HEK293 (cell line): ENCODE measurements at regions not wholly inside any gene's neighbourhood (a gene's known extent, or its start where the extent isn't known, plus 50 kb on each side); places are given as distances from the start of the nearest gene placed in this dataset.

Source experiments
- CTCF ChIA-PET: fragments of 350-600 bp; formaldehyde crosslinking; extraction: SDS; loops from one replicate; lab custom pipeline; 2021; ENCODE audit warnings: antibody characterized with exemption; lab: Yijun Ruan, JAX
- POLR2A ChIA-PET: fragments of 300-600 bp; formaldehyde crosslinking; extraction: SDS; loops from one replicate; lab custom pipeline; 2020; ENCODE audit warnings: antibody characterized with exemption, inconsistent platforms; lab: Yijun Ruan, JAX
- H3K27ac ChIP-seq: fragments of 200-500 bp; sonication (Bioruptor generic); 2 replicates; pipeline ENCODE4 v1.5.1; 2014; ENCODE audit warnings: low read depth, low read length, control low read depth, inconsistent platforms; ENCODE audit errors: extremely low read depth
- H3K36me3 ChIP-seq, 2 experiments: fragments of 200-500 bp in 1 of 2; sonication (Bioruptor generic) in 1 of 2; 1 replicate in 1 of 2; 2 replicates in 1 of 2; pipeline ENCODE4 v1.5.1; 2014 to 2017; ENCODE audit warnings: inconsistent platforms in 2 of 2, low read length in 2 of 2; ENCODE audit not compliant: control insufficient read depth in 2 of 2, insufficient read depth in 1 of 2
- H3K4me1 ChIP-seq: fragments of 200-500 bp; sonication (Bioruptor generic); 2 replicates; pipeline ENCODE4 v1.5.1; 2014; ENCODE audit warnings: mild to moderate bottlenecking, low read length, inconsistent platforms; ENCODE audit not compliant: control insufficient read depth, insufficient read depth
- H3K4me3 ChIP-seq: 2 replicates; pipeline ENCODE4 v1.5.1; 2011; ENCODE audit warnings: low read depth, mild to moderate bottlenecking, control low read depth, low read length, moderate library complexity
- H3K9me3 ChIP-seq: fragments of 200-500 bp; sonication (Bioruptor generic); 2 replicates; pipeline ENCODE4 v1.5.1; 2014; ENCODE audit warnings: low read depth, low read length, inconsistent platforms; ENCODE audit not compliant: control insufficient read depth, insufficient read depth
- BCL11B ChIP-seq: fragments of 450-650 bp; formaldehyde crosslinking; IDR thresholded peaks from 2 replicates; pipeline ENCODE4 v1.5.1; 2016; ENCODE audit warnings: low read depth, missing biosample characterization, missing genetic modification characterization
- BCL6B ChIP-seq: fragments of 450-650 bp; formaldehyde crosslinking; IDR thresholded peaks from 2 replicates; pipeline ENCODE4 v1.5.1; 2017; ENCODE audit warnings: missing biosample characterization, missing genetic modification characterization
- GLI4 ChIP-seq: fragments of 450-650 bp; formaldehyde crosslinking; IDR thresholded peaks from 2 replicates; pipeline ENCODE4 v1.5.1; 2016; ENCODE audit warnings: missing biosample characterization, missing genetic modification characterization
- HIC1 ChIP-seq: fragments of 450-650 bp; formaldehyde crosslinking; IDR thresholded peaks from 2 replicates; pipeline ENCODE4 v1.5.1; 2016; ENCODE audit warnings: missing biosample characterization, missing genetic modification characterization
- KLF10 ChIP-seq: fragments of 450-650 bp; IDR thresholded peaks from 2 replicates; pipeline ENCODE4 v1.5.1; 2018; ENCODE audit warnings: missing biosample characterization, mild to moderate bottlenecking, missing genetic modification characterization
- KLF9 ChIP-seq: fragments of 450-650 bp; formaldehyde crosslinking; IDR thresholded peaks from 2 replicates; pipeline ENCODE4 v1.5.1; 2016; ENCODE audit warnings: missing biosample characterization, missing genetic modification characterization, low read depth
- PATZ1 ChIP-seq: fragments of 450-650 bp; formaldehyde crosslinking; IDR thresholded peaks from 2 replicates; pipeline ENCODE4 v1.5.1; 2016; ENCODE audit warnings: missing biosample characterization, missing genetic modification characterization
- RBAK ChIP-seq: fragments of 450-650 bp; formaldehyde crosslinking; IDR thresholded peaks from 2 replicates; pipeline ENCODE4 v1.5.1; 2016; ENCODE audit warnings: missing biosample characterization, missing genetic modification characterization
- SALL2 ChIP-seq: fragments of 450-650 bp; formaldehyde crosslinking; IDR thresholded peaks from 2 replicates; pipeline ENCODE4 v1.5.0; 2017; ENCODE audit warnings: missing biosample characterization, mild to moderate bottlenecking, missing genetic modification characterization, borderline replicate concordance
- SETDB1 ChIP-seq: IDR thresholded peaks from one replicate; pipeline ENCODE4 v1.6.1; 2017; ENCODE audit warnings: mild to moderate bottlenecking, low read length, moderate library complexity, mixed read lengths; ENCODE audit not compliant: insufficient read length
- SP7 ChIP-seq: fragments of 450-650 bp; formaldehyde crosslinking; IDR thresholded peaks from 2 replicates; pipeline ENCODE4 v1.5.1; 2016; ENCODE audit warnings: missing biosample characterization, missing genetic modification characterization
- ZFP41 ChIP-seq: fragments of 450-650 bp; formaldehyde crosslinking; IDR thresholded peaks from 2 replicates; pipeline ENCODE4 v1.5.1; 2016; ENCODE audit warnings: missing biosample characterization, missing genetic modification characterization, borderline replicate concordance
- ZFP69B ChIP-seq: fragments of 450-650 bp; formaldehyde crosslinking; IDR thresholded peaks from 2 replicates; pipeline ENCODE4 v1.5.1; 2016; ENCODE audit warnings: missing biosample characterization, missing genetic modification characterization
- ZNF169 ChIP-seq: fragments of 450-650 bp; formaldehyde crosslinking; IDR thresholded peaks from 2 replicates; pipeline ENCODE4 v1.5.1; 2016; ENCODE audit warnings: missing biosample characterization, missing genetic modification characterization
- ZNF24 ChIP-seq: fragments of 450-650 bp; formaldehyde crosslinking; IDR thresholded peaks from 2 replicates; pipeline ENCODE4 v1.5.1; 2016; ENCODE audit warnings: missing biosample characterization, missing genetic modification characterization
- ZNF341 ChIP-seq: fragments of 450-650 bp; formaldehyde crosslinking; IDR thresholded peaks from 2 replicates; pipeline ENCODE4; 2016; ENCODE audit warnings: low read depth, missing biosample characterization, missing genetic modification characterization
- ZNF362 ChIP-seq: fragments of 450-650 bp; formaldehyde crosslinking; IDR thresholded peaks from 2 replicates; pipeline ENCODE4 v1.5.1; 2016; ENCODE audit warnings: missing biosample characterization, missing genetic modification characterization
- ZNF404 ChIP-seq: fragments of 450-650 bp; formaldehyde crosslinking; IDR thresholded peaks from 2 replicates; pipeline ENCODE4 v1.5.1; 2017; ENCODE audit warnings: missing biosample characterization, missing genetic modification characterization
- ZNF423 ChIP-seq: fragments of 450-650 bp; formaldehyde crosslinking; IDR thresholded peaks from 2 replicates; pipeline ENCODE4 v1.5.1; 2016; ENCODE audit warnings: missing biosample characterization, missing genetic modification characterization
- ZNF555 ChIP-seq: fragments of 450-650 bp; formaldehyde crosslinking; conservative IDR thresholded peaks from 2 replicates; pipeline ENCODE4 v1.5.1; 2017; ENCODE audit warnings: missing biosample characterization, mild to moderate bottlenecking, missing genetic modification characterization, inconsistent platforms
- ZNF571 ChIP-seq: fragments of 450-650 bp; formaldehyde crosslinking; IDR thresholded peaks from 2 replicates; pipeline ENCODE4 v1.5.0; 2017; ENCODE audit warnings: missing biosample characterization, missing genetic modification characterization
- ZNF776 ChIP-seq: fragments of 450-650 bp; formaldehyde crosslinking; IDR thresholded peaks from 2 replicates; pipeline ENCODE4 v1.5.0; 2017; ENCODE audit warnings: missing biosample characterization, missing genetic modification characterization, borderline replicate concordance
- ZSCAN16 ChIP-seq: fragments of 450-650 bp; formaldehyde crosslinking; IDR thresholded peaks from 2 replicates; pipeline ENCODE4 v1.5.1; 2016; ENCODE audit warnings: missing biosample characterization, missing genetic modification characterization

- no peak overlapping the region for H3K27ac ChIP-seq
- H3K4me1 ChIP-seq, result no peaks in the 10 kb centered on the region
- TF ChIP-seq ZFP69B (tag by site-specific recombination) (no peak), ZNF341 (tag by site-specific recombination) (no peak), SETDB1 (no peak), KLF9 (tag by site-specific recombination) (no peak), ZNF24 (tag by site-specific recombination) (no peak)
- no peaks in the 10 kb centered on the region for H3K9me3 ChIP-seq
- ChIA-PET CTCF (no interaction called here), POLR2A (no interaction called here)
- H3K4me3 ChIP-seq, result no peak overlapping the region
- H3K36me3 ChIP-seq, result no peaks in the 10 kb centered on the region
These were observed 186.8 kb upstream of the TMEM229A start for GRCh38 chr7:124219681-124220080.

GRCh38 chr7:124208642-124209041 is 175.8 kb upstream of the TMEM229A start:
- Histone ChIP-seq H3K9me3 (no peaks in the 10 kb centered on the region), H3K4me1 (no peaks in the 10 kb centered on the region), H3K36me3 (no peaks in the 10 kb centered on the region), H3K27ac (no peak overlapping the region), H3K4me3 (no peak overlapping the region)
- CTCF ChIA-PET, result no interaction called here
- POLR2A ChIA-PET, result no interaction called here
- TF ChIP-seq GLI4 (tag by site-specific recombination) (no peak), ZNF555 (tag by site-specific recombination) (no peak), ZNF776 (no peak), ZNF169 (tag by site-specific recombination) (no peak), ZNF404 (tag by site-specific recombination) (no peak), BCL11B (tag by site-specific recombination) (no peak), ZFP41 (tag by site-specific recombination) (no peak), RBAK (tag by site-specific recombination) (no peak)

GRCh38 chr7:124208173-124208572 is 175.3 kb upstream of the TMEM229A start:
- no peak for TF ChIP-seq HIC1 (tag by site-specific recombination)
- TF ChIP-seq ZNF571 (tag by site-specific recombination), result no peak
- TF ChIP-seq BCL6B (tag by site-specific recombination), result no peak
- TF ChIP-seq ZNF423 (tag by site-specific recombination), result no peak
- TF ChIP-seq ZSCAN16, result no peak
- TF ChIP-seq SP7, result no peak
- no peak for TF ChIP-seq PATZ1 (tag by site-specific recombination)
- TF ChIP-seq ZNF362, result no peak
- no peak for TF ChIP-seq SALL2 (tag by site-specific recombination)
- TF ChIP-seq KLF10 (tag by site-specific recombination), result no peak
- TF ChIP-seq, all 188 proteins: peak for 0
- no peaks in the 10 kb centered on the region for H3K4me1 ChIP-seq
- H3K27ac ChIP-seq, result no peak overlapping the region
- ChIA-PET POLR2A (no interaction called here), CTCF (no interaction called here)
- no peak overlapping the region for H3K4me3 ChIP-seq
- H3K9me3 ChIP-seq, result no peaks in the 10 kb centered on the region
- no peaks in the 10 kb centered on the region for H3K36me3 ChIP-seq
